Gastrocnemius medialis (tissue), 4 donors: ENCODE measurements at regions not wholly inside any gene's neighbourhood (a gene's known extent, or its start where the extent isn't known, plus 50 kb on each side); places are given as distances from the start of the nearest gene placed in this dataset.

ENCODE experiments used
- ATAC-seq, 2 donors: fragments of 150-250 bp; one replicate each; pipeline ENCODE4 v1.9.1; 2016
- DNase-seq, 2 donors: peaks; one replicate each; pipeline ENCODE4 v3.0.0-alpha.2; 2019
- H3K27ac ChIP-seq, 4 donors: fragments of 200-600 bp; sonication (generic); 1 replicate in 1 of 4; 2 replicates in 3 of 4; pipeline ENCODE4 v1.5.1; 2016 to 2018; ENCODE audit warnings: mild to moderate bottlenecking in 2 of 4, moderate library complexity in 1 of 4
- H3K27me3 ChIP-seq, 3 donors: fragments of 200-600 bp; sonication (generic) in 2 of 3; 1 replicate in 1 of 3; 2 replicates in 2 of 3; pipeline versions ENCODE4 v1.5.1 to v1.6.0; 2016 to 2019; ENCODE audit warnings: mild to moderate bottlenecking in 1 of 3, moderate library complexity in 1 of 3
- H3K36me3 ChIP-seq, 2 donors: fragments of 200-600 bp; sonication (generic) in 1 of 2; one replicate each; pipeline ENCODE4 v1.5.1; 2017 to 2018
- H3K4me1 ChIP-seq, 2 donors: fragments of 200-600 bp; sonication (generic) in 1 of 2; one replicate each; pipeline ENCODE4 v1.5.1; 2016 to 2017; ENCODE audit warnings: mild to moderate bottlenecking in 2 of 2
- H3K4me3 ChIP-seq, 4 donors: fragments of 200-600 bp; sonication (generic) in 3 of 4; 1 replicate in 1 of 4; 2 replicates in 3 of 4; pipeline ENCODE4 v1.5.1; 2016 to 2019; ENCODE audit warnings: mild to moderate bottlenecking in 2 of 4
- H3K9me3 ChIP-seq, 3 donors: fragments of 200-600 bp; sonication (generic) in 2 of 3; 1 replicate in 1 of 3; 2 replicates in 2 of 3; pipeline ENCODE4 v1.5.1; 2016 to 2019
- POLR2A ChIP-seq, 2 donors: fragments of 450-650 bp; IDR thresholded peaks; one replicate each; pipeline ENCODE4 v1.6.1; 2017; ENCODE audit warnings: antibody characterized with exemption in 2 of 2, mild to moderate bottlenecking in 2 of 2, moderate library complexity in 2 of 2
- in situ Hi-C, 4 donors: fragments of 200-750 bp; cut with MboI; loops; one replicate each; pipeline versions ENCODE4 v1.15.0 to v1.8.0; 2017; ENCODE audit warnings: low sequenced_read_pairs in 4 of 4
- intact Hi-C: fragments of 100-400 bp; cut with DNase I; formaldehyde crosslinking; loops from one replicate; pipeline ENCODE4 v1.15.1; 2023; ENCODE audit warnings: low total_unique reads
- TF ChIP-seq, protein P1 (sequence below), 5 experiments: fragments of 450-650 bp in 3 of 5; fragments of 200-600 bp in 2 of 5; sonication (generic) in 2 of 5; IDR thresholded peaks in 4 of 5; conservative IDR thresholded peaks in 1 of 5; 1 replicate in 4 of 5; 2 replicates in 1 of 5; pipeline ENCODE4 v1.5.1; 2016 to 2019; ENCODE audit warnings: antibody characterized with exemption in 5 of 5, mild to moderate bottlenecking in 3 of 5, moderate library complexity in 3 of 5

DNA sequence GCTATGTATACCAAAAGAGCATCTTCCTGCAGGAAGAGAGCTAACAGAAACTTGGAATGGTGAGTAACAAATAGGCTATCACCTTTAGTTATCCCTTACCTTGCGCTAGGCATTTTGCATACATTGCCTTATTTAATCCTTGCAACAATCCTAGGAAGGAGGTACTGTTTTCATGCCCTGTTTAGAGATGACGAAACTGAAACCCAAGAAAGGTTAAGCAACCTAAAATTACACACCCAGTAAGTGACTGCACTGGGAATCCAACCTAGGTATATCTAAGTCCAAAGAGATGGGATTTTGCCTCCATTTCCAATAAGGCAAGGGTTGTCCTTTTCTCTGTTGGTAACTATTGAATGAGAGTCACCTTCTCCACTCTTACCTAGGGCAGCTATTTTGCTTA is 144.5 kb downstream of the TM2D1 start:
- Histone ChIP-seq H3K27ac (no peak overlapping the region), H3K4me3 (no peak overlapping the region), H3K27me3 (no peaks in the 10 kb centered on the region), H3K36me3 (no peaks in the 10 kb centered on the region), H3K4me1 (no peaks in the 10 kb centered on the region), H3K9me3 (no peaks in the 10 kb centered on the region)
- DNase-seq (no peak), ATAC-seq (no peak)
- intact Hi-C loops: loop anchor here (10.0 kb wide), 1 partner anchor 606 kb away; no protein-coding TSS in a partner anchor
- TF ChIP-seq, protein P1, sequence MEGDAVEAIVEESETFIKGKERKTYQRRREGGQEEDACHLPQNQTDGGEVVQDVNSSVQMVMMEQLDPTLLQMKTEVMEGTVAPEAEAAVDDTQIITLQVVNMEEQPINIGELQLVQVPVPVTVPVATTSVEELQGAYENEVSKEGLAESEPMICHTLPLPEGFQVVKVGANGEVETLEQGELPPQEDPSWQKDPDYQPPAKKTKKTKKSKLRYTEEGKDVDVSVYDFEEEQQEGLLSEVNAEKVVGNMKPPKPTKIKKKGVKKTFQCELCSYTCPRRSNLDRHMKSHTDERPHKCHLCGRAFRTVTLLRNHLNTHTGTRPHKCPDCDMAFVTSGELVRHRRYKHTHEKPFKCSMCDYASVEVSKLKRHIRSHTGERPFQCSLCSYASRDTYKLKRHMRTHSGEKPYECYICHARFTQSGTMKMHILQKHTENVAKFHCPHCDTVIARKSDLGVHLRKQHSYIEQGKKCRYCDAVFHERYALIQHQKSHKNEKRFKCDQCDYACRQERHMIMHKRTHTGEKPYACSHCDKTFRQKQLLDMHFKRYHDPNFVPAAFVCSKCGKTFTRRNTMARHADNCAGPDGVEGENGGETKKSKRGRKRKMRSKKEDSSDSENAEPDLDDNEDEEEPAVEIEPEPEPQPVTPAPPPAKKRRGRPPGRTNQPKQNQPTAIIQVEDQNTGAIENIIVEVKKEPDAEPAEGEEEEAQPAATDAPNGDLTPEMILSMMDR (IDR thresholded peaks at IDR 0.05 in 4 of 5, conservative IDR thresholded peaks at IDR 0.05 in 1 of 5): no peak
- no peak for TF ChIP-seq POLR2A (IDR thresholded peaks at IDR 0.05)
- in situ Hi-C loops: no loop called here

DNA sequence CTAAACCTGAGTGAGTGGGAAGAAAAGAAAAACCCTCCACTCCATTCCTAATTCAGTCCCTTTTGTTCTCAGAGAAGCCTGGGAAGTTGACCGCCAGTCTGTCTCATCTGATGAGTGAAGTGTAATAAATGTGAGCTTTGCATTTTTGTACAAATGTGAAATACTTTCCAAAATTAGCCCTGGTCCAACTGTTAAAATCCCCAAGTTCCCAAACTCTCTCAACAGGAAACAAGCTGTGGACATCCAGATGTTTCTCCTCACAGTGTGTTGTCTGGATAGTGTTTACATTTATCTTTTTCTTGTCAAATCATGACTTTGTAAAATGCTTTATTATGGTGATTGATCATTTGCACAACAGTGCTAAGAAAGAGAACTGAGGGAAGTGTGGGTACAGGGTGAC is 145.1 kb downstream of the TM2D1 start:
- in situ Hi-C loops (no loop called here), intact Hi-C loops (loop anchor here (10.0 kb wide), 1 partner anchor 605 kb away; no protein-coding TSS in a partner anchor)
- no peaks in the 10 kb centered on the region for H3K27me3 ChIP-seq
- no peaks in the 10 kb centered on the region for H3K36me3 ChIP-seq
- DNase-seq (no peak), ATAC-seq (no peak)
- TF ChIP-seq, protein P1 (IDR thresholded peaks at IDR 0.05 in 4 of 5, conservative IDR thresholded peaks at IDR 0.05 in 1 of 5): no peak
- TF ChIP-seq POLR2A (IDR thresholded peaks at IDR 0.05): no peak
- no peak overlapping the region for H3K4me3 ChIP-seq
- H3K9me3 ChIP-seq: no peaks in the 10 kb centered on the region
- H3K27ac ChIP-seq: no peak overlapping the region
- no peaks in the 10 kb centered on the region for H3K4me1 ChIP-seq

DNA sequence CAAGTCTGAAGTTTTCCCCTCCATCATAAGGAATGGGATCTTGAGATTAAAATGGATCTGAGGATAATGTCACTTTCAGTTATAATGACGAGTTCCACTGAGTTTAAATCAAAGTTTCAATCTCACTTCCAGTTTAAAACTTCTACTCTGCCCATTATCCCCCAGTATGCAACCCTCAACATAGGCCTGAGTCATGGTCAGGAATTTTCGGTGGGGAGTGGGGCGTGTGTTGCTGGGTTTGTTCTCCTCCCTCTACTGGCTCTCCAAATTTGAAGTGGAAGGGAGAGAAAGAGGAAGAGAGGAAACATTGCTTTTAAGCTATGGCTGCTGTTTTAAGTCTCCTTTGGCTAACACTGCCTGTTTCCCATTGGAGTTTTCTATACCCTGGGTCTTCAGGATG is 152.9 kb downstream of the TM2D1 start:
- Histone ChIP-seq H3K9me3 (no peaks in the 10 kb centered on the region), H3K4me3 (no peak overlapping the region), H3K4me1 (no peaks in the 10 kb centered on the region), H3K27me3 (no peaks in the 10 kb centered on the region), H3K36me3 (no peaks in the 10 kb centered on the region), H3K27ac (no peak overlapping the region)
- intact Hi-C loops: no loop called here
- TF ChIP-seq POLR2A (IDR thresholded peaks at IDR 0.05): no peak
- TF ChIP-seq, protein P1 (IDR thresholded peaks at IDR 0.05 in 4 of 5, conservative IDR thresholded peaks at IDR 0.05 in 1 of 5): no peak
- in situ Hi-C loops: no loop called here
- ATAC-seq (no peak), DNase-seq (no peak)

DNA sequence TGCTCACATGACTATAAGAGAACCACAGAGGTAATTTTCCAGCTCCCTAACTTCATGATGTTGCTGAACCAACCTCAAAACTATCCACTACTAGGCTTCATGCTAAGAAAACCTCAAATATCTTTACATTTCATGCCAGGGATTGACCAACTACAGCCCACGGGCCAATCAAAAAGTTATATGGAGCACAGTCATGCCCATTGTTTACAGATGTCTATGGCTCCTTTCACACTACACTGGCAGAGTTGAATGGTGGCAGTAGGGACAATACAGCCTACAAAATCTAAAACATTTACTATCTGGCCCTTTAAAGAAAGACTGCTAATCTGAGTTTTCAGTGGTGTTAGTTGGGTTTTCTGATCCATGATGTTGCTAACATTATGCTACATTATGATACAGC is 154.8 kb downstream of the TM2D1 start:
- no peak for DNase-seq
- in situ Hi-C loops: no loop called here
- no peak overlapping the region for H3K27ac ChIP-seq
- ATAC-seq: no peak
- TF ChIP-seq, protein P1 (IDR thresholded peaks at IDR 0.05 in 4 of 5, conservative IDR thresholded peaks at IDR 0.05 in 1 of 5): no peak
- no peak for TF ChIP-seq POLR2A (IDR thresholded peaks at IDR 0.05)
- H3K36me3 ChIP-seq: no peaks in the 10 kb centered on the region
- peaks cover 0 to 3% (median 0%) of the 10 kb centered on the region in 3 donors for H3K9me3 ChIP-seq
- H3K27me3 ChIP-seq: no peaks in the 10 kb centered on the region
- H3K4me3 ChIP-seq: no peak overlapping the region
- intact Hi-C loops: no loop called here
- H3K4me1 ChIP-seq: no peaks in the 10 kb centered on the region

DNA sequence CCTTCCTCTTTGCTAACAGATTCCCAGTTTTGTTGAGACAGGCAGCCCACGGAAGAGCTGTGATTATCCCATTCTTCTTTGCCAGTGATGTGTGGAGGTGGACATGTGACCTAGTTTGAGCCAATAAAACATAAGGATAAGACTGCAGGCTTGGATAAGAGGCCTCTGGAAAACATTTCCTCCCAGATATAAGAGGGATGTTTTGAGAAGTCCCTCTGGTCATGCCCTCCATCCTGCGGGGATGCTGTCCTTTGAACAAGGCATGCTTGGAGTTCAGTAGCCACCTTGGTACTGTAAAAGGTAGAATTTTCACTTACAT is 155.7 kb downstream of the TM2D1 start:
- no peak overlapping the region for H3K4me3 ChIP-seq
- intact Hi-C loops (no loop called here), in situ Hi-C loops (no loop called here)
- no peak overlapping the region for H3K27ac ChIP-seq
- no peaks in the 10 kb centered on the region for H3K27me3 ChIP-seq
- no peaks in the 10 kb centered on the region for H3K36me3 ChIP-seq
- peaks cover 0 to 3% (median 0%) of the 10 kb centered on the region in 3 donors for H3K9me3 ChIP-seq
- no peak for TF ChIP-seq POLR2A (IDR thresholded peaks at IDR 0.05)
- TF ChIP-seq, protein P1 (IDR thresholded peaks at IDR 0.05 in 4 of 5, conservative IDR thresholded peaks at IDR 0.05 in 1 of 5): no peak
- H3K4me1 ChIP-seq: no peaks in the 10 kb centered on the region
- ATAC-seq (no peak), DNase-seq (no peak)
